AG09309 (cell line): ENCODE measurements at regions not wholly inside any gene's neighbourhood (a gene's known extent, or its start where the extent isn't known, plus 50 kb on each side); places are given as distances from the start of the nearest gene placed in this dataset.

ENCODE experiments used
- DNase-seq: peaks from one replicate; pipeline ENCODE4 v3.0.0-alpha.2; 2010; ENCODE audit warnings: low read depth
- H3K4me3 ChIP-seq: 2 replicates; pipeline ENCODE4 v1.5.1; 2011; ENCODE audit warnings: mild to moderate bottlenecking, low read depth, low read length, moderate library complexity; ENCODE audit not compliant: control insufficient read depth
- CTCF ChIP-seq: IDR thresholded peaks from 2 replicates; pipeline ENCODE4 v1.5.1; 2011; ENCODE audit warnings: mild to moderate bottlenecking, low read depth, low read length, inconsistent platforms; ENCODE audit not compliant: insufficient read depth, control insufficient read depth; ENCODE audit errors: missing control alignments

- TF ChIP-seq CTCF = no peak
- DNase-seq = no peak
- H3K4me3 ChIP-seq = no peak overlapping the region
Measured at GRCh38 chr9:38289236-38289865, 103.2 kb upstream of the ALDH1B1 start.

DNA sequence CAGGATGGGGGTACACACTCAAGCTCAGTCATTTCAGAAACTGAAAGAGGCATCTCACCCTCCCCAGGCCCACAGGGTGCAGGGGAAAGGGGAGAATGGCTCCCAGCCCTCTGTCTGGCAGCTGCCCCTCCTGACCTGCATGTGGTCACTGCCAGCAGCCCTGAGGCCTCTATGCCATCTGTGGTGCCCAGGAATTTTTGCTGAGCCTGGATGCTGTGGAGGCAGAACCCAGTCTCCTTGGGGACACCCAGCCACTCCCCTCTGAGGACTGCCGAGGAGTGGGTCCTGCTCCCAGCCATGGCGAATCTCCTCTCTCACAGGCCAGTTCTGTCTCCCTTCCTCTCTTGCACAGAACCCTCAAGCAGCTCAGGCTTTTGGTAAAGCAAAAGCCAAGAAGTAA is 104.0 kb upstream of the ALDH1B1 start:
- H3K4me3 ChIP-seq = no peak overlapping the region
- DNase-seq = no peak
- TF ChIP-seq CTCF = no peak

DNA sequence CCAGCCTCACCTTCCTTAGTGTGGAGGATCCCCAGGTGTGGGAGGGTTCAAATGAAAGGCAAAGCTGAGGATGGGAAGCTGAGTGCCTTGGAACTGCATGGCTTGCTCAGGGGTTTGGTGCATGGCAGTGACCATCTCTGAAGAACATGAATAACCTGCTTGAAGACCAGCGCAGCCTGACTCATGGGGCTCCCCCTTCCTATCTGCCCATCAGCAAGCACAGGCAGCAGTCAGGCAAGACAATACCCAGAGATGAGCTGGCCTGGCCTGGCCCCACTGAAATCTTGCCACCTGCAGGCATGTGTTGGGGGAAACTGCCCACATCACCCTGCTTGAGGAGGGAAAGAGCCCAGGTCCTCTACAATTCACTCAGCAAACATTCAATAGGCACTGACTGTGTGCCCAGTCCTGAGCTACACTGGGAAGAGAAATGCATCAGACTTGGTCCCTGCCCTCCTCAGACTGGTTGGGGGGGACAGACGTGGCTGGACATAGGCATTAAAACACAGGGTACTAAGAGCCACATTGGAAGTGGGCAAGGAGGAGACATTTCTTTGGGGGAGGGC is 105.0 kb upstream of the ALDH1B1 start:
- no peak overlapping the region for H3K4me3 ChIP-seq
- DNase-seq = no peak
- TF ChIP-seq CTCF = no peak

- TF ChIP-seq CTCF = no peak
- H3K4me3 ChIP-seq = no peak overlapping the region
Measured at GRCh38 chr9:38286766-38287165, 105.7 kb upstream of the ALDH1B1 start.

GRCh38 chr9:38286357-38286756 is 106.1 kb upstream of the ALDH1B1 start:
- no peak for TF ChIP-seq CTCF
- DNase-seq = no peak
- H3K4me3 ChIP-seq = no peak overlapping the region

More at GRCh38 chr9:38286766-38287165, 105.7 kb upstream of the ALDH1B1 start:
- DNase-seq = no peak

DNA sequence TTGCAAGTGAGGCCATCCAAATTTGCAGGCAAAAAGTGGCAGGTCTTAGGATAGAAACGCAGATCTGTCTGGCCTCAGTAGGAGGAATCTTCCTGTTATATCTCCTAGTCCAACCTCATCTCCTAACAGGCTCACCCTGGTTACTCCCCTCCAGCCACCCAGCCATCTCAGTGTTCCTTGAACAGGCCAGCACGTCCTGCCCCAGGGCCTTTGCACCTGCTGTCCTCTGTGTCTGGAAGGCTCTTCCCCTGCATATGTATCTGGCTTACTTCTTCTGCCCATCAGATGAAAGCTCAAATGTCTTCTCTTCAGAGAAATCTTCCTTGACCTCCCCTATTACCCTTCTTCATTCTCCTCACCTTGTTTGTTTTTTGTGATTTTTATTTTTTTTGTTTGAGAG is 107.3 kb upstream of the ALDH1B1 start:
- DNase-seq = no peak
- no peak overlapping the region for H3K4me3 ChIP-seq
- no peak for TF ChIP-seq CTCF
